Vagina (tissue), 2 donors: ENCODE measurements at regions not wholly inside any gene's neighbourhood (a gene's known extent, or its start where the extent isn't known, plus 50 kb on each side); places are given as distances from the start of the nearest gene placed in this dataset.

Experiments used
- CTCF ChIP-seq, 3 experiments: fragments of 450-650 bp in 2 of 3; fragments of 200-600 bp in 1 of 3; sonication (generic) in 1 of 3; IDR thresholded peaks; one replicate each; pipeline ENCODE4 v1.5.1; 2017 to 2019; ENCODE audit warnings: antibody characterized with exemption in 3 of 3, mild to moderate bottlenecking in 2 of 3, moderate library complexity in 2 of 3
- POLR2A ChIP-seq, 2 donors: fragments of 450-650 bp; IDR thresholded peaks; one replicate each; pipeline ENCODE4 v1.6.1; 2017; ENCODE audit warnings: antibody characterized with exemption in 2 of 2, mild to moderate bottlenecking in 2 of 2, moderate library complexity in 2 of 2
- POLR2AphosphoS5 ChIP-seq, 2 donors: sonication (generic); formaldehyde crosslinking; IDR thresholded peaks; one replicate each; pipeline ENCODE4 v1.9.0; 2017; ENCODE audit warnings: antibody characterized with exemption in 2 of 2, mild to moderate bottlenecking in 2 of 2, low read depth in 1 of 2; ENCODE audit not compliant: insufficient read depth in 1 of 2

DNA sequence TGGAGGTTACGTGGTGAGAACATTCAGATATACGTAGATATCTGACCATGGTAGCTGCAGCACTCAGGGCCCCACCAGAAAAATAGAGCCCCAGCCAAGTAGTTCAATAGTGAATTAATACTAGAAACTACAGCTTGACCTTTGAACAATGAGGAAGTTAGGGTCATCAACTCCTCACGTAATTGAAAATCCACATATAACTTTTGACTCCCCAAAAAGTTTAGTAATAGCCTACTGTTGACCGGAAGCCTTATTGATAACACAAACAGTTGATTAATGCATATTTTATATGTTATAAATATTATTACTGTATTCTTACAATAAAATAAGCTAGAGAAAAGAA lies 117.9 kb downstream of the SNX5 start:
- TF ChIP-seq CTCF (IDR thresholded peaks at IDR 0.05) (no peak), POLR2AphosphoS5 (IDR thresholded peaks at IDR 0.05; ENCODE audit: insufficient read depth in 1 of 2, low read depth in 1 of 2) (no peak), POLR2A (IDR thresholded peaks at IDR 0.05) (no peak)
